Endodermal cell (in vitro differentiated cells): ENCODE measurements at regions not wholly inside any gene's neighbourhood (a gene's known extent, or its start where the extent isn't known, plus 50 kb on each side); places are given as distances from the start of the nearest gene placed in this dataset.

Experiments used
- DNase-seq: peaks from one replicate; pipeline ENCODE4 v3.0.0-alpha.2; 2017
- H3K27ac ChIP-seq: 2 replicates; pipeline ENCODE4 v1.5.1; 2013; ENCODE audit warnings: mild to moderate bottlenecking, low read depth, low read length, moderate library complexity
- H3K27me3 ChIP-seq: 2 replicates; pipeline ENCODE4 v1.6.1; 2013; ENCODE audit warnings: mild to moderate bottlenecking, low read length, moderate library complexity; ENCODE audit not compliant: insufficient read depth, control insufficient read depth, poor library complexity, severe bottlenecking
- H3K36me3 ChIP-seq: 2 replicates; pipeline ENCODE4 v1.7.0; 2013; ENCODE audit warnings: mild to moderate bottlenecking, low read length, moderate library complexity; ENCODE audit not compliant: control insufficient read depth, insufficient read depth
- H3K4me1 ChIP-seq: one replicate; pipeline ENCODE4 v1.7.0; 2013; ENCODE audit warnings: low read length; ENCODE audit not compliant: control insufficient read depth, insufficient read depth
- H3K4me3 ChIP-seq: 2 replicates; pipeline ENCODE4 v1.5.1; 2013; ENCODE audit warnings: mild to moderate bottlenecking, low read length, moderate library complexity
- H3K9ac ChIP-seq: 2 replicates; pipeline ENCODE4 v1.6.1; 2013; ENCODE audit warnings: mild to moderate bottlenecking, low read length, moderate library complexity; ENCODE audit not compliant: poor library complexity, severe bottlenecking; ENCODE audit errors: extremely low read depth
- H3K9me3 ChIP-seq: 2 replicates; pipeline ENCODE4 v1.6.1; 2013; ENCODE audit warnings: mild to moderate bottlenecking, low read length, moderate library complexity; ENCODE audit not compliant: control insufficient read depth
- H3K27ac Mint-ChIP-seq: 2 replicates; pipeline ENCODE4 v1.8.0; 2020; ENCODE audit warnings: mixed read lengths
- H3K27me3 Mint-ChIP-seq: 2 replicates; pipeline ENCODE4 v1.8.0; 2021; ENCODE audit warnings: mild to moderate bottlenecking, mixed read lengths; ENCODE audit not compliant: insufficient read depth
- H3K36me3 Mint-ChIP-seq: 2 replicates; pipeline ENCODE4 v1.8.0; 2020; ENCODE audit warnings: low read depth, mixed read lengths
- H3K4me1 Mint-ChIP-seq: 2 replicates; pipeline ENCODE4 v1.8.0; 2020; ENCODE audit warnings: mixed read lengths
- H3K4me3 Mint-ChIP-seq: 2 replicates; pipeline ENCODE4 v1.8.0; 2020; ENCODE audit warnings: mild to moderate bottlenecking, moderate library complexity, mixed read lengths
- H3K9me3 Mint-ChIP-seq: 2 replicates; pipeline ENCODE4 v1.8.0; 2020; ENCODE audit warnings: mild to moderate bottlenecking, mixed read lengths
- WGBS, 2 experiments: methylation state at CpG; one replicate each; pipeline versions ENCODE4 v1.1.5 to v1.1.7; 2013; ENCODE audit warnings: missing lambda C conversion rate in 2 of 2, mixed read lengths in 1 of 2; ENCODE audit not compliant: insufficient coverage in 1 of 2, insufficient read length in 1 of 2; 5-methylcytosine and 5-hydroxymethylcytosine counted together
- TF ChIP-seq, protein P1 (sequence below): fragments of 200-600 bp; sonication (generic); conservative IDR thresholded peaks from 2 replicates; pipeline ENCODE4 v1.5.0; 2021; ENCODE audit warnings: antibody characterized with exemption, mild to moderate bottlenecking

DNA sequence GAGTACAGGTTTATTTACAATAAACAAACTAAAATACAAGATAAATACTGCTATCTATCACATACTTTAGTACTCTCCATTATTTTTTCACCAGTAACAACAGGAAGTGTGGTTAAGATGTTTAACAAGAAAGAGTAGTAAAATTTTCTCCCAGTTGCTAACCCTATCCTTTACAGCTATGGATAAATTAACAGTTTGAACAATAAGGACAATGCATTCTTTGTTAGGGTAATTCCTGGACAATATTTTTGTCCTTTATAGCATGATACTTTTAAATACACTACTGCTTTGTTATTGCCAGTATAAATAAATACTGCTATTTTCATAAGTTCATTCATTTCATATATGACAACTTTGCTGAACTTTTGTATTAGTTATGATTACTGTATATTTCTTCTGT, 630.2 kb upstream of the ATXN8OS start:
- H3K4me3 ChIP-seq: no peak overlapping the region
- Mint-ChIP-seq H3K9me3 (peaks cover 27% of the 10 kb centered on the region), H3K36me3 (no peaks in the 10 kb centered on the region), H3K4me3 (no peak overlapping the region), H3K4me1 (no peaks in the 10 kb centered on the region), H3K27ac (no peak overlapping the region), H3K27me3 (no peaks in the 10 kb centered on the region)
- H3K36me3 ChIP-seq: no peaks in the 10 kb centered on the region
- no peak for DNase-seq
- H3K9me3 ChIP-seq: peaks cover 6% of the 10 kb centered on the region
- no peak overlapping the region for H3K27ac ChIP-seq
- H3K9ac ChIP-seq: no peak overlapping the region
- H3K4me1 ChIP-seq: no peaks in the 10 kb centered on the region
- TF ChIP-seq, protein P1, sequence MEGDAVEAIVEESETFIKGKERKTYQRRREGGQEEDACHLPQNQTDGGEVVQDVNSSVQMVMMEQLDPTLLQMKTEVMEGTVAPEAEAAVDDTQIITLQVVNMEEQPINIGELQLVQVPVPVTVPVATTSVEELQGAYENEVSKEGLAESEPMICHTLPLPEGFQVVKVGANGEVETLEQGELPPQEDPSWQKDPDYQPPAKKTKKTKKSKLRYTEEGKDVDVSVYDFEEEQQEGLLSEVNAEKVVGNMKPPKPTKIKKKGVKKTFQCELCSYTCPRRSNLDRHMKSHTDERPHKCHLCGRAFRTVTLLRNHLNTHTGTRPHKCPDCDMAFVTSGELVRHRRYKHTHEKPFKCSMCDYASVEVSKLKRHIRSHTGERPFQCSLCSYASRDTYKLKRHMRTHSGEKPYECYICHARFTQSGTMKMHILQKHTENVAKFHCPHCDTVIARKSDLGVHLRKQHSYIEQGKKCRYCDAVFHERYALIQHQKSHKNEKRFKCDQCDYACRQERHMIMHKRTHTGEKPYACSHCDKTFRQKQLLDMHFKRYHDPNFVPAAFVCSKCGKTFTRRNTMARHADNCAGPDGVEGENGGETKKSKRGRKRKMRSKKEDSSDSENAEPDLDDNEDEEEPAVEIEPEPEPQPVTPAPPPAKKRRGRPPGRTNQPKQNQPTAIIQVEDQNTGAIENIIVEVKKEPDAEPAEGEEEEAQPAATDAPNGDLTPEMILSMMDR: no peak
- no peaks in the 10 kb centered on the region for H3K27me3 ChIP-seq

DNA sequence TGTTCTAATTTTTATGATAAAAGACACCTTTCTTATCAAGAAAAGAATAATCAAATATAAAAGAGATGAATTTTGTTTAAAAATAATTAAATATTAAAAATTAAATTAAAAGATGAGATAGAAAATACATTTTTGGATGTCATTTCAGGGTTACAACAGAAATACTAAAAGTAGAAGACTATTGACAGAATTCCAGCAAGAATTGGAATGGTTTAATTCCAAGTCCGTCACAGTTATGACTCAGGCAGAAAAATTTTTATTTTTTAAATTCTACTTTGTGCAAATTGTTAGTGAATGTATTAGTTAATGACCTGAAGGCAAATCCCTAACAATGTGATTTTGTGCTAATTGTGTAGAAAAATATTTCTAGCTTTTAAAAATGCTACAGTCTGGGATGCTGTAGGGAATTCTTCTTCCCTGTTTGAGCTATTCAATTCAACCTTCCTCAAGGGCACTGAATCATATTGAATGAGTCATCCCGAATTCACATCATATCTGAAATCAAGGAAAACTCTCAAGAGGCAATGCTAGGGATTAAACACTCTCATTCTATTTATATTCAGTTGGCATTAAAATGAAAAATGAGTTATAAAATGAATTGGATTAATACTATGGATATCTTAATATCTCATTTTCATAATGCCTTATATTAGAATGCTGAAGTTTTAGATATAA, 633.5 kb upstream of the ATXN8OS start:
- no peak for DNase-seq
- Histone ChIP-seq H3K27me3 (no peaks in the 10 kb centered on the region), H3K27ac (no peak overlapping the region), H3K9me3 (peaks cover 6% of the 10 kb centered on the region), H3K9ac (no peak overlapping the region), H3K4me1 (no peaks in the 10 kb centered on the region), H3K36me3 (no peaks in the 10 kb centered on the region), H3K4me3 (no peak overlapping the region)
- Mint-ChIP-seq H3K9me3 (peaks cover 9% of the 10 kb centered on the region), H3K27ac (no peak overlapping the region), H3K27me3 (no peaks in the 10 kb centered on the region), H3K36me3 (no peaks in the 10 kb centered on the region), H3K4me3 (no peak overlapping the region), H3K4me1 (no peaks in the 10 kb centered on the region)
- TF ChIP-seq, protein P1: no peak
- WGBS, 2 experiments: 90 to 100% methylated on average over 1 to 2 of the region's 2 CpGs

DNA sequence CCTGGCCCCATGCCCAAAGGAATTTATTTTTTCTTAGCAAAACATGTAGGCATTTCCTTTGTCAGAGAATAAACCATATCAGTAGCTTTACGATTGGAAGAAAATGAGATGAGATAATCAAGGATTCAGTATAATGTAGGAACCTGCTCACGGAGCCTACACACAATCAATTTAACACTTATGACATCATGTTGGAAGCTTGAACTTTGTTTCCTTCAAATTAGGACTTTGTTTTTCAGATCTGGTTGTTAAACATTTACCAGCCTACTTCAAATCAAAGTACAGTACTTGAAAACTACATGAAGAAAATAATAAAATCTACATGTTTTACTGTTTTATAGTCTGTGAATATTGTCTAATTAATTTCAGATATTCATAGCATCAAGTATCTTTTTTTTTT, 639.0 kb upstream of the ATXN8OS start:
- no peaks in the 10 kb centered on the region for H3K27me3 ChIP-seq
- H3K4me1 Mint-ChIP-seq: no peaks in the 10 kb centered on the region
- H3K36me3 Mint-ChIP-seq: no peaks in the 10 kb centered on the region
- peaks cover 7% of the 10 kb centered on the region for H3K9me3 Mint-ChIP-seq
- H3K9me3 ChIP-seq: no peaks in the 10 kb centered on the region
- H3K4me1 ChIP-seq: no peaks in the 10 kb centered on the region
- no peaks in the 10 kb centered on the region for H3K36me3 ChIP-seq
- no peak overlapping the region for H3K4me3 Mint-ChIP-seq
- no peak overlapping the region for H3K27ac ChIP-seq
- H3K27ac Mint-ChIP-seq: no peak overlapping the region
- TF ChIP-seq, protein P1: no peak
- H3K4me3 ChIP-seq: no peak overlapping the region
- H3K9ac ChIP-seq: no peak overlapping the region
- 80 to 95% methylated on average over 1 to 2 of the region's 2 CpGs for WGBS, 2 experiments
- DNase-seq: no peak
- no peaks in the 10 kb centered on the region for H3K27me3 Mint-ChIP-seq
